Choroid plexus epithelial cell (primary cell): ENCODE measurements at regions not wholly inside any gene's neighbourhood (a gene's known extent, or its start where the extent isn't known, plus 50 kb on each side); places are given as distances from the start of the nearest gene placed in this dataset.

Source experiments
- DNase-seq: peaks from one replicate; pipeline ENCODE4 v3.0.0-alpha.2; 2010; ENCODE audit warnings: low read depth
- H3K4me3 ChIP-seq: 2 replicates; pipeline ENCODE4 v1.5.1; 2011; ENCODE audit warnings: low read depth, mild to moderate bottlenecking, control low read depth, low read length, moderate library complexity
- TF ChIP-seq, protein P1 (sequence below): conservative IDR thresholded peaks from 2 replicates; pipeline ENCODE4 v1.5.1; 2011; ENCODE audit warnings: low read depth, mild to moderate bottlenecking, control low read depth, inconsistent platforms, low read length, moderate library complexity

DNA sequence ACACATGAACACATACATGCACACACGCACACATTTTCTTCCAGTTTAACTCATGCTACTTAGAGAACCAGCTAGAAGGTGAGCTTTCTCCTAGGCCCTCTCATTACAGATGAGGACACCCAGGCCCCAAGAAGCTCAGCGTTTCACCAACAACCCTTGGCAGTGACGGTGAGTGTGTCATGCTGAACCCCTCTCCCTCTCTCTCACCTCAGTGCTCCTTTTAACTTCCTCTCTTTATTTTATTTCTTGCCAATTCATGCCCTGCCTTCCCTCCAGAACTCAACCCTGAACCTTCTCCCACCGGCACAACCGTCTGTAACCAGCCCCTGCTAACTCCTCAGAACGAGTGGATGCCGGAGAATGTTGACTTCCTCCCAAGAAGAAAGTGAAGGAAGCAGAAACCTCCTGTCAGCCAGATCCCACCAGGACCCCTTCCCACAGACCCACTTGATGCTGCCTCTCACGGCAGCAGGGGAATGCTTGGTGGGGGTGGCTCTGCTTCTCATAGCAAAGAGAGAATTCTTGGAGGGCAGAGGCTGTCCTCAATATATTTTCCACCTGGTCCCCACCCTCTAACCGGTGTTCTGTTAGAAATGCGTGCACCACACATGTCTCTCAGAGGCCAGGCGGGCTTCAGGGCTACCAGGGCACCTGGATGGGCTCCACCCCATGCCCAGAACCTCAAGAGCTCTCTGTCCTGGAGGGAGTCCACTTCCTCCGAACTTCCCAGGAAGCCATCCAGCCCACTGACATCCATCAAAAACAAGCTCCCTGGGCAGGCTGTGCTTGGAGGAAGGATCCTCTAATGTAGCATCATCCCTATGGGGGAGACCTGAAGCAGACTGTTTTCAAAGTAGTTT is 134.0 kb downstream of the TOMM20 start:
- TF ChIP-seq, protein P1, sequence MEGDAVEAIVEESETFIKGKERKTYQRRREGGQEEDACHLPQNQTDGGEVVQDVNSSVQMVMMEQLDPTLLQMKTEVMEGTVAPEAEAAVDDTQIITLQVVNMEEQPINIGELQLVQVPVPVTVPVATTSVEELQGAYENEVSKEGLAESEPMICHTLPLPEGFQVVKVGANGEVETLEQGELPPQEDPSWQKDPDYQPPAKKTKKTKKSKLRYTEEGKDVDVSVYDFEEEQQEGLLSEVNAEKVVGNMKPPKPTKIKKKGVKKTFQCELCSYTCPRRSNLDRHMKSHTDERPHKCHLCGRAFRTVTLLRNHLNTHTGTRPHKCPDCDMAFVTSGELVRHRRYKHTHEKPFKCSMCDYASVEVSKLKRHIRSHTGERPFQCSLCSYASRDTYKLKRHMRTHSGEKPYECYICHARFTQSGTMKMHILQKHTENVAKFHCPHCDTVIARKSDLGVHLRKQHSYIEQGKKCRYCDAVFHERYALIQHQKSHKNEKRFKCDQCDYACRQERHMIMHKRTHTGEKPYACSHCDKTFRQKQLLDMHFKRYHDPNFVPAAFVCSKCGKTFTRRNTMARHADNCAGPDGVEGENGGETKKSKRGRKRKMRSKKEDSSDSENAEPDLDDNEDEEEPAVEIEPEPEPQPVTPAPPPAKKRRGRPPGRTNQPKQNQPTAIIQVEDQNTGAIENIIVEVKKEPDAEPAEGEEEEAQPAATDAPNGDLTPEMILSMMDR: no peak
- no peak for DNase-seq
- H3K4me3 ChIP-seq: no peak overlapping the region

DNA sequence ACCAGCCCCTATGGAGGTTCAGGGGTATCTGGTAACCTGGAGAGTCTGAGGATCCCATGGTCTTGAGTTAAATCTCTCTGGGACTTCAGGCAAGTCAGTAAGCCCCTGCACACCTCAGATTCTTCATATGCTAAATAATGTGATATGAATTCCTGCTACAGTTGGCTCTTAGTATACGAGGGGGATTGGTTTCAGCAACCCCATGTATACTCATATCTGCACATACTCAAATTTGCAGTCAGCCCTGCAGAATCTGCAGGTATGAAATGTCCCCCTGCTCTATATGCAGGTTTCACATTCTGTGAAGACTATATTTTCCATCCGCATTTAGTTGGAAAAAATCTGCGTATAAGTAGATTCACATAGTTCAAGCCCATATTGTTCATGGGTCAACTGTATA is 136.6 kb downstream of the TOMM20 start:
- DNase-seq: no peak
- H3K4me3 ChIP-seq: no peak overlapping the region
- TF ChIP-seq, protein P1: no peak

DNA sequence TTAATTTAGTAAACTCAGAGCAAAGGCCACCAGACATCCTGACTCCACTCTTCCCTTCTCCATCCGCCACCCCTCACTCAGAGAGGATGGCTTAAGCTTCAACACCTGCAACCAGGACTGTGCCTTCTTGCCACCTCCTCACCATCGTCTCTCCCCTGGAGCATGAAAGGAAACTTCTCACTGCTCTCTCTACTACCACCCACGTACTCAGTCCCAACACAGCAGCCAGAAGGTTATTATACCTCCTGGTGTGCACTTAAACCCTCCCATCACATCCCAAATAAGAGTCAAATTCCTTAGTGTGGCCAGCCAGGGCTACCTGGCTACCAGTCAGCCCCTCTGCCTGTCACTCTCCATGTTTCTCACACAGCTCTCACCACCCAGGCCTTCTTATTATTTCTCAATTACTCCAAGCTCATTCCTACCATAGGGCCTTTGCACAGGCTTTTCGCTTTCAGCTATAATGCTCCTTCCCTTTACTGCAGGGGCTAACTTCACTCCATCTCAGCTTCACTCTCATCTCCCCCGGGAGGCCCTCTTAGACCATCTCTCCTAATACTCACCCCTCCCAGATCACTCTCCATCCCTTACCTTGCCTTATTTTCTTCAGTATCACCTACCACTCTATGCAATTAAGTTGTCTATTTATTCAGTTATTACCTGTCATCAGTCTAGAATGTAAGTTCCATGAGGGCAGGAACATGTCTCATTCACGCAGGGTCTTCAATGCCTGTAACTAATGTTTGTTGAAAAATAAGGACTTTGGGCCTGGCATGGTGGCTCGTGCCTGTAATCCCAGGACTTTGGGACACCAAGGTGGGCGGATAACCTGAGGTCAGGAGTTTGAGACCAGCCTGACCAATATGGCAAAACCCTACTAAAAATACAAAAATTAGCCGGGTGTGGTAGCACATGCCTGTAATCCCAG is 137.5 kb downstream of the TOMM20 start:
- no peak overlapping the region for H3K4me3 ChIP-seq
- no peak for DNase-seq
- TF ChIP-seq, protein P1: no peak

DNA sequence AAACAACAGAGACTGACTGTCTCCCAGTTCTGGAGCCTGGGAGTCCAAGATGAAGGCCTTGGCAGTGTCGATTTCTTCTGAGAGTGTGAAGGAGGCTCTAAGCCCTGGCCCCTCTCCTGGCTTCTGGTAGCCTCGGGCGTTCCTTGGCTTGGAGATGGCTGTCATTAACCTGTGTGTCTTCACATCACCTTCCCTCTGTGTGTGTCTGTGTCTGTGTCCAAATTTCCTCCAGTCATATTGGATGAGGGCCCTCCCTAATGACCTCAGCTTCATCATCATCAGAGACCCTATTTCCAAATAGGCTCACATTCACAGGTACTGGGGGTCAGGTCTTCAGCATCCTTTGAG is 138.3 kb downstream of the TOMM20 start:
- TF ChIP-seq, protein P1: no peak
- no peak overlapping the region for H3K4me3 ChIP-seq
- no peak for DNase-seq

DNA sequence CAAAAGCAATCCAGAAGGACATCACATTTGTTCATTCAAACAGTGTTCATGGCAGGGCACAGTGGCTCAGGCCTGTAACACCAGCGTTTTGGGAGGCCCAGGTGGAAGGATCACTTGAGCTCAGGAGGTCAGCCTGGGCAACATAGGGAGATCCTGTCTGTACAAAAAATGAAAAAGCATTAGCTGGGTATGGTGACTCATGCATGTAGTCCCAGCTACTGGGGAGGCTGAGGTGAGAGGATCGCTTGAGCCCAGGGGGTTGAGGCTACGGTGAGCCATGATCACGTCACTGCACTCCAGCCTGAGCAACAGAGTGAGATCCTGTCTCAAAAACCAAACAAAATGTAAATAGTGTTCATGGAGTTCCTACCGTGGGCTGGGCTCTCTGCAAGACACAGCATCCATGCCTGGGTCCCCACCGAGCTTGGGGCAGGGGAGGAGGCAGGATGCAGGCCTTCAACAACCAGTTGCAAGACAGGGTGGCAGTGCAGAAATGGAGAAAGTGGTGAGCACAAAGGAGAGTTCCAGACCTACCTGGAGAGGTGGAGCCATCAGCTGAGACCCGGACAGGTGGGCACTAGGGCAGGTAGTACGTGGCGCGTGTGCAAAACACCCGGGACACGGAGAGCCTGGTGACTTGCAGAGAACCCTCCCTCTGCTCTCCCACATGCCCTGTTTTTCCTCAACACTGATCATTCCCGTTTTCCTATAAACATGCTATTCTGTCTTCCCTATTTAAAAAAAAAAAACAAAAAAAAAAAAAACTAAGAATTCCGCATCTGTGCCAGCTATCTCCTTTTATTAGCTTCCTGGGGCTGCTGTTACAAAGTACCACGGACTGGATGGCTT is 138.9 kb downstream of the TOMM20 start:
- DNase-seq: no peak
- TF ChIP-seq, protein P1: no peak
- no peak overlapping the region for H3K4me3 ChIP-seq

DNA sequence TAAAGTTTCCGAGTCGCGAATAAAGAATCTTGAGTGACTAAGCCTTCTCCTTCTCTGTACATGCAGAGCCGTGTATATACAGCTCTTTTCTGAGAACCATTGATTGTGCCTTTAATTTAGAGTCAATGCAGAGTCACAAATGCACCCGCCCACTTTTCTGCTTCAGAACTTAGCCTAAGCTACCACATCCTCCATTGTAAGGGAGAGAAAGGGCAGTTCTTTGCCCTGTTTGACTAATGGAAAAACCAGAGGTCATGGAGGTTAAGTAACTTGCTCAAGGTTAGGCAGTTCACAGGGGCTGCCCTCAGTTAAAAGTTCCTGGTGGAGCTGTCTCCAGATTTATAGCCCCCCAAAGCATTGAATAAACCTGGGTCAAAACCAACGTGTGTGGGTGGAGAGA is 139.6 kb downstream of the TOMM20 start:
- H3K4me3 ChIP-seq: no peak overlapping the region
- TF ChIP-seq, protein P1: no peak
- DNase-seq: no peak
